Stimulated activated CD4-positive, alpha-beta T cell treated with anti-CD3 and anti-CD28 coated beads, Interleukin-1b, Interleukin-23, amount 100 ng/mL, for 48 hours (primary cell): ENCODE measurements at regions not wholly inside any gene's neighbourhood (a gene's known extent, or its start where the extent isn't known, plus 50 kb on each side); places are given as distances from the start of the nearest gene placed in this dataset.

Source experiments
- DNase-seq: peaks from one replicate; pipeline ENCODE4 v3.0.0-alpha.2; 2020

DNA sequence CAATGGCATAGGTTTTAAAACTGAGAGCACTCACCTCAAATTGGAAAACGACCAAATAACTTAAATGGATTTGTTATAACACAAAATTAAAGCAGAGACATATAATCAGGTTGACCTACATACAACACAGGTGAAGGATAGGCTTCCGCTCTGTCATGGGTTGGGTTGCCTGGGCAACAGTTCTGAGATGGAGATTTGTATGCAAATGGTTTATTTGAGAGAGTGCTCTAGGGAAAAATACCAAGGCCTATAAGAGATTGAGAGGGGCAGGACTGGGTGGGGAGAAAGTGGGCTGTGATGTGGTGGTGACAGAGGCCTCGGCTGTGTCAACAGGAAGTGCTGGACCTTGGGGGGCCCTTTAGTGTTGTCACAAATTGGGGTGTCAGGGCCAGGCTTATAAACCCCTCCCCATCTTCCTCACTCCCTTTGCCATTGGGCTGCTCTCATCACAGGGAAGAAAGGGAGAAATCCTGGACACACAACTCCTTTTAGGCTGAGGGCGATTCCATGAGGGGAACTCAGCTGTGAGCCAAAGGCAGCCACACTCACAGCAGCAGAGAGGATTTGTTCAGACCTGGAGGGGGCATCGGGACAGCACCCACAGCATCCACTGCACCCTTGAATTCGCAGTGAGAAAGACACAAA is 105.4 kb upstream of the LYZL1 start:
- DNase-seq: no peak

DNA sequence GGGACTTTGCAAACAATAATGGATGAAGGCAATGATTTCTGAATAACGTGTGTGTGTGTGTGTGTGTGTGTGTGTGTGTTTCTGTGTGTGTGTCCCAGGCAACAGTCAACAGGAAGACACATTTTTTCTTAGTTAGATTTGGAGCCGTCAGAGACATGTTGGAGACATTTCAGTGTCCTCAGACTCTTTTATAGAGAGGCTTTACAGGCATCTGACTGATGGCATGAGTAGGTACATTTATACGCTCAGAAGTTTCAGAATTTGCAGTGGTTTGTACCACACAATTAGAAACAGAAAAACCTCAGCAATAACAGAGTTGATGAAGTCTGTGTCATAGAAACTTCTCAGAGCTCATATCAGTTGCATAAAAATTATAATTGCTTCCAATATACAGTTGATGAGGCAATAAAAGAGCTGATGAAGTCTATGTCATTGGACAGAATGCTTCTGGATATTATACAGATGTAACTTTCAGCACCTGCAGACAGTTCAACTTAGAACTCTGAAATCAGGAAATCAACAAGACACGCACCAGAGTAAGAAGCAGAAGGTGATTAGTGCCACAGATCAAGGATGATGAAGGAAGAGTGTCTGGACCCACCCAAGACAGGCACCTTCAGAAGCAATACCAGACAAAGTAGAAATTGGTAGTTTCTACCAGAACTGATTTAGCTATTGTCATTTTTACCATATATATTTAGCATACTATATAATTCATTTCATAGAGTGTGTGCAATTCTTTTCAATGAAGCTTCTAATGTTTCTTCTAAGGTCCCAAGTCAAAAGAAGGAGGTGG is 104.5 kb upstream of the LYZL1 start:
- no peak for DNase-seq

DNA sequence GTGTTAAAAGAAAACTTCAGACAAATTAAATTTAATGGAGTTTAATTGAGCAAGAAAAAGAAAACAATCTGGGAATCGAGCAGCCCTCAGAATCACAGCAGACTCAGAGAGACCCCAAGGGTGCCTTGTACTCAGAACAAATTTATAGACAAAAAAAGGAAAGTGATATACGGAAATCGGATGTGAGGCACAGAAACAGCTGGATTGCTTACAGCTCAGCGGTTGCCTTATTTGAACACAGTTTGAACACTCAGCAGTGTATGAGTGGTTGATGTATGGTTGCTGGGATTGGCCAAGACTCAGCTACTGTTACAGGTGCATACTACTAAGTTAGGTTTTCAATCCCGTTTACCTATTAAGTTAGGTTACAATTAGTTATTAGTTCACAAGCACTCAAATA is 103.8 kb upstream of the LYZL1 start:
- no peak for DNase-seq

- DNase-seq: no peak
Observed at GRCh38 chr10:29186221-29186620, 102.6 kb upstream of the LYZL1 start.

GRCh38 chr10:29189256-29189655 is 99.6 kb upstream of the LYZL1 start:
- no peak for DNase-seq

DNA sequence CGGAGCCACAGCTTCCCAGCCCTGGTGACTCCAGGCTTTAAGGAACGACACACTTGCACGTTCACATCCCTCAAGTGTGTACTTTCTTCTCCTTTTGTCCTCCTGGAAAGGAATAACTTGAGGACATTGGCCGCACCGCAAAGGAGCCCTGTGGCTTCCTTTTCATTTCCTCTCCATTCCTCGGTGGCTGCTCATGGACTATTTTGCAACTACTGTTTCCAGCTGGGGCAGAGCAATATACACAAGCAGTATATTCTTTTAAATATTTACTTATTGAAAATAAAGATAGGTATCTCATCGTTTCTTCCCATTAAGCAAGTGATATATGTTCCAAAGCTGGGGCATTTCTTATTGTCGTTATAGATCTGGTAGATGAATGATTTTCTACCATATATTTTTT is 97.2 kb upstream of the LYZL1 start:
- no peak for DNase-seq

- no peak for DNase-seq
Observed at GRCh38 chr10:29199339-29199738, 89.5 kb upstream of the LYZL1 start.

GRCh38 chr10:29199941-29200679 is 88.8 kb upstream of the LYZL1 start:
- DNase-seq: no peak

- no peak for DNase-seq
Observed at GRCh38 chr10:29202386-29202940, 86.4 kb upstream of the LYZL1 start.

- DNase-seq: no peak
Observed at GRCh38 chr10:29203432-29203831, 85.4 kb upstream of the LYZL1 start.

- no peak for DNase-seq
Observed at GRCh38 chr10:29204070-29204800, 84.6 kb upstream of the LYZL1 start.

DNA sequence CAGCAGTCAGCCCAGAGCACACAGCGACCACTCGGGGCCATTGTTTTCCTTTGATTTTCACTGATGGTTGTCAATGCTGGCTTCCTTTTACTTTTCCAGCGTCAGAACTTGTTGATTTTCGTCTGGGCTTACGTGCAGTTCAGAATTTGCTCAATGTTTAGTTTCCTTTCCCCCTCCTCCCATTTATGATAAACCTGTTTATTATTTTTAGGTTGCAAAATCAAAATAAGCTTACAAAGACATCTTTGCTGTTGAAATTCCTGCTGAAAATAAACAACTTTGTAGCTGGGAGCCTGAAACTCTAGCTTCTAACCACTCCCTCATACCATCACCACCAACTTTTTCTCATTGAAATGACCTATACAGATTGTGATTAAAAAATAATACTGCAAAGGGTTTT is 83.1 kb upstream of the LYZL1 start:
- no peak for DNase-seq

- no peak for DNase-seq
Observed at GRCh38 chr10:29208845-29209244, 80.0 kb upstream of the LYZL1 start.

DNA sequence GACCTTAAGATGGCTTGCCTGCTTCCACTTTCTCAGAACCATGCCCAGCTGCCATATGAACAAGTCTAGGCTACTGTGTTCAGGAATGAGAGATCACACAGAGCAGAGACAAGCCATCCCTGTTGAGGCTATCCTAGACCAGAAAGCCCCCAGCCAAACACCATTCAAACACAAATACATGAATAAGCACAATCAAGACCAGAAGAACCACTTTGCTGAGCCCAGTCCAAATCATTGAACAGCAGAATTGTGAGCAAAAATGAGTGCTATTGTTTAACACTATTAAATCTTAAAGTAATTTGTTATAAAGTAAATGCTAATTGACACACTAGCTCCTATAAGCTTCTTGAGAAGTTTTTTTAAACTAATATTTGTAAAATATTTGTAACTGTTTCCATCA is 79.0 kb upstream of the LYZL1 start:
- no peak for DNase-seq

DNA sequence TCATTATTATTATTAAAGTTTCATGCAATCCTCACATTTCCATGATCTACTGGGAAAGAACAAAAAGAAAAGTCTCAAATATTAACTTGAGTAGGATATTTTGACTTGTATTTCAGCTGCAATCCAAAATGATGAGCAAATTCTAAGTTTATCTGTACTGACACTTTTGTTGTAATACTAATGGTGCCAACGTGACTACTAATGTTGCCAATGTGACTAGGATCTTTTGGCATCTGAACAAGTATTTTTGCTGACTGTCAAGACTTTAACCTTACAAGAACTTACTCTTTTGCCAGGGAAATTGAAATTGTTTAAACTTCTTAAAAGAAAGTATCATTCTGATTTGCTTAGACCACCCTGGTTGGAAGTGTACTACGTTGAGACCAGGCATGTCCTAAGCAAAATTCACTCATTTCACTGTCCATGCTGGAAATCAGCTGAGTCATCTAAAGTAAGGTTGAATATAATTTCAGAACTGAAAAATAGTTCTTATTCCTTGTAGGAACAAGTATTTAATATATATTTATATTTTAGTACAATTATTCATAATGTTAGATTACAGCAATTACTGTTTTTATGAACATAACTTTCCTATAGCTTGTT is 78.5 kb upstream of the LYZL1 start:
- DNase-seq: no peak

DNA sequence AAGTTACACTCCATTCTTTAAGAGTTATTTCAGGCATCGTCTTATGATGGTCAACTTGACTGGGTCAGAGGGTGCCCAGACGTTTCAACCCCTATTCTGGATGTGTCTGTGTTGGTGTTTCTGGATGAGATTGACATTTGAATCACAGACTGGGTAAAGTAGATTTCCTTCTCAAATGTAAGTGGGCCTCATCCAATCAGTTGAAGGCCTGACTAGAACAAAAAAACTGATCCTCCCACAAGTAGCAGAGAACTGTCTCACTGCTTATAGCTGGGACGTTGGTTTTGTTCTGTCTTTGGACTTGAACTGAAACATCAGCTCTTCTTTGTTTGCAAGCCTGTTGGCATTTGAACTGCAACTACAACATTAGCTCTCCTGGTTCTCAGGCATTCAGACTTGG is 76.3 kb upstream of the LYZL1 start:
- no peak for DNase-seq

GRCh38 chr10:29214551-29214950 is 74.3 kb upstream of the LYZL1 start:
- DNase-seq: no peak

DNA sequence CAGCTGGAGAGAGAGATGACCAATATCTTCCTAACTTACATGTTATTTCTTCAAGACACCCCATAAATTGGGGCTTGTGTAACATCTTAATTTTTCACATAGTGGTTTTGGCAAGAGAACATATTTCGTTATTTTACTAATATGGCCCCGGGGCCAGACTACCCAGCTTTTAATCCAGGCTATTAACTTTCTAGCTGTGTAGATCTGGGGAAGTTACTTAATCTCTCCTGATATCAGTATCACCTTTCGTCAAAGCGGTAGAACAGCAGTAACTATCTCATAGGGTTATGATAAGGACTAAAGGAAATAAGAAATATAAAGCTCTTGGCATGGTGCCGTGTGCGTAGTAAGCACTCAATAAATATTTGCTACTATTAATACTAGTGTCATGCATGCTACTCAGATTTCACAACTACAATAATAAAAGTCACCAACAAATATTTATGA is 71.6 kb upstream of the LYZL1 start:
- no peak for DNase-seq

DNA sequence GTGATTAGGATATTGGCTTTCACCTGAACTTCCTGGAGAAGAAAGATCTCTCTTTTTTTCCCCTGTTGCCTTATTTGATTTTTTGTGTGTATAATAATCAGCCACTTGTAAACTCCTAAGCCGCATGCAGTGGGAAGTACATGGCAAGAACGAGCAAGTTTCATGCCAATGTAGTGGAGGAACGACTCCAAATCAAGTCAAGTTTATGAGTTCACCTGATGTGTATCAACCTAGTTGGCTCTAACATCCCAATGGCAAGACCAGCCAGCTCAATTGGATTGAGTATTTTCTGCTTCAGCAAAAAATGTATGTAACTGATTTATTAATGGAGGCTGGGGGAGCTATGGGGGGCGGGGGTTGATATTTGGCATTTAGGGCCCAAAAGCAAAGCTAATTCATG is 65.5 kb upstream of the LYZL1 start:
- DNase-seq: no peak

GRCh38 chr10:29224631-29225030 is 64.2 kb upstream of the LYZL1 start:
- no peak for DNase-seq

GRCh38 chr10:29227201-29227600 is 61.7 kb upstream of the LYZL1 start:
- no peak for DNase-seq

GRCh38 chr10:29228562-29228961 is 60.3 kb upstream of the LYZL1 start:
- no peak for DNase-seq
